Upper lobe of right lung (tissue), 1 donor: ENCODE measurements at regions not wholly inside any gene's neighbourhood (a gene's known extent, or its start where the extent isn't known, plus 50 kb on each side); places are given as distances from the start of the nearest gene placed in this dataset.

Source experiments
- ATAC-seq: fragments of 200-7000 bp; cut with Tn5 transposase; one replicate; pipeline ENCODE4 v1.9.1; 2020; ENCODE audit warnings: mild to moderate bottlenecking, moderate library complexity
- DNase-seq: peaks from one replicate; pipeline ENCODE4 v3.0.0-alpha.2; 2020
- H3K27ac ChIP-seq: fragments of 200-600 bp; one replicate; pipeline ENCODE4 v1.8.0; 2022
- H3K27me3 ChIP-seq: fragments of 200-600 bp; one replicate; pipeline ENCODE4 v1.8.0; 2022; ENCODE audit warnings: mild to moderate bottlenecking
- H3K36me3 ChIP-seq: fragments of 200-600 bp; one replicate; pipeline ENCODE4 v1.8.0; 2022
- H3K4me1 ChIP-seq: fragments of 200-600 bp; one replicate; pipeline ENCODE4 v1.8.0; 2022
- H3K4me3 ChIP-seq: fragments of 200-600 bp; one replicate; pipeline ENCODE4 v1.8.0; 2022; ENCODE audit warnings: mild to moderate bottlenecking
- H3K9me3 ChIP-seq: fragments of 200-600 bp; one replicate; pipeline ENCODE4 v1.8.0; 2022
- intact Hi-C: fragments of 100-400 bp; cut with DNase I; formaldehyde crosslinking; loops from one replicate; pipeline ENCODE4 v1.11.0; 2022
- TF ChIP-seq, protein P1 (sequence below): fragments of 200-600 bp; IDR thresholded peaks from one replicate; pipeline ENCODE4 v1.8.0; 2022; ENCODE audit warnings: antibody characterized with exemption
- donor health status: DM: no; HTN: yes; CAD: no; lungs with severe emphysema.

DNA sequence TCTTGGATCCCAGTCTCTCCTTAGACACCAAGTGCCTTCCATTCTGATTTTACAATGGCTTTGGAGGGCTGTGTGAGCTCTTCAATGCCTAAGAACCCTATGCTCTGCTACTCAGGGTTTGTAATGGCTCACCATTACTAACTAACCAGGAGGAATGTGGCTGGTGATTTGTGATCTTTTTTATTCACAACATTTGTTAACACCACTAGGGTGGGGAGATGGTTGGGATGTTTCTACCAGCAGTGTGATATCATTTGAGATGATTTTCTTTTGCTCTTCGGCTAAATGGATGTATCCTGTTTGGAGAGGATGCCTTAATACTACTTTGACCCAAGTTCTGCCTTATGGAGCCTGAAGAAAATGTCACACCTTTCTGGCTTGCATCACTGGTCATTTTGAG lies 226.9 kb downstream of the MFSD1 start:
- no peak overlapping the region for H3K27ac ChIP-seq
- no peaks in the 10 kb centered on the region for H3K4me1 ChIP-seq
- no peak for ATAC-seq
- peaks cover under 1% of the 10 kb centered on the region for H3K9me3 ChIP-seq
- no peak for DNase-seq
- no peaks in the 10 kb centered on the region for H3K36me3 ChIP-seq
- no peak overlapping the region for H3K4me3 ChIP-seq
- intact Hi-C loops = no loop called here
- H3K27me3 ChIP-seq = no peaks in the 10 kb centered on the region
- TF ChIP-seq, protein P1, sequence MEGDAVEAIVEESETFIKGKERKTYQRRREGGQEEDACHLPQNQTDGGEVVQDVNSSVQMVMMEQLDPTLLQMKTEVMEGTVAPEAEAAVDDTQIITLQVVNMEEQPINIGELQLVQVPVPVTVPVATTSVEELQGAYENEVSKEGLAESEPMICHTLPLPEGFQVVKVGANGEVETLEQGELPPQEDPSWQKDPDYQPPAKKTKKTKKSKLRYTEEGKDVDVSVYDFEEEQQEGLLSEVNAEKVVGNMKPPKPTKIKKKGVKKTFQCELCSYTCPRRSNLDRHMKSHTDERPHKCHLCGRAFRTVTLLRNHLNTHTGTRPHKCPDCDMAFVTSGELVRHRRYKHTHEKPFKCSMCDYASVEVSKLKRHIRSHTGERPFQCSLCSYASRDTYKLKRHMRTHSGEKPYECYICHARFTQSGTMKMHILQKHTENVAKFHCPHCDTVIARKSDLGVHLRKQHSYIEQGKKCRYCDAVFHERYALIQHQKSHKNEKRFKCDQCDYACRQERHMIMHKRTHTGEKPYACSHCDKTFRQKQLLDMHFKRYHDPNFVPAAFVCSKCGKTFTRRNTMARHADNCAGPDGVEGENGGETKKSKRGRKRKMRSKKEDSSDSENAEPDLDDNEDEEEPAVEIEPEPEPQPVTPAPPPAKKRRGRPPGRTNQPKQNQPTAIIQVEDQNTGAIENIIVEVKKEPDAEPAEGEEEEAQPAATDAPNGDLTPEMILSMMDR = no peak

DNA sequence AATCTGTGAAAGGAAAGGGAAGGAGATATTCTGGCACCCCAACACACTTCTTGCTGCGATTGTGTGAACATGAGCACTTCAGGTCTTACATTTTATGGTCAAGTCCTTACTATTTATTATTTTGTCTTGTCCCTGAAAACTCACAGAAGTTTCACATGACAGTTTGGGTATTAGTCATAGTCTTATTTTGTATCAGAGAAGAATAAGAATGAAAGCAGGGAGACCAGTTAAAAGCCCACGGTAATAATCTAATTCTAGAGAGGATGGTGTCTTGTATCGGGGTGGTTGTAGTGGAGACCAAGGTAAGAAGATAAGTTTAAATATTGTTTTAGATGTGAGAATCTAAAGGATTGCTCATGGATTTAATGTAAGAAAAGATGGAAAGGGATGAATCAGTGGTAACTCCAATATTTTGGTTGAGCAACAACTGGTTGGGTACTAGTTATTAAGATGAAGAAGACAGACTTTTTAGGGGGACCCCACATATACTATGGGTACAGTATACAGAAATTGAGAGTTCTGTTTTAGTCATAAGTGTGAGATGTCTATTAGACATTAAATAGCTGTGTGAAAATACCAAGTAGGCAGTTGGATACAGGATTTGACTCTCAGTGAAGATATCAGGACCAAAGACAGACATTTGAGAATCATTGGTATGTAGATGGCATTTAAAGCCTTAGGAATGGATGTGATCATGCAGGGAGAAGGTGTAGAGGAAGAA lies 227.6 kb downstream of the MFSD1 start:
- Histone ChIP-seq H3K4me3 (no peak overlapping the region), H3K27ac (no peak overlapping the region), H3K4me1 (no peaks in the 10 kb centered on the region), H3K9me3 (no peaks in the 10 kb centered on the region), H3K27me3 (no peaks in the 10 kb centered on the region), H3K36me3 (no peaks in the 10 kb centered on the region)
- ATAC-seq (no peak), DNase-seq (no peak)
- intact Hi-C loops = no loop called here
- TF ChIP-seq, protein P1 = no peak

DNA sequence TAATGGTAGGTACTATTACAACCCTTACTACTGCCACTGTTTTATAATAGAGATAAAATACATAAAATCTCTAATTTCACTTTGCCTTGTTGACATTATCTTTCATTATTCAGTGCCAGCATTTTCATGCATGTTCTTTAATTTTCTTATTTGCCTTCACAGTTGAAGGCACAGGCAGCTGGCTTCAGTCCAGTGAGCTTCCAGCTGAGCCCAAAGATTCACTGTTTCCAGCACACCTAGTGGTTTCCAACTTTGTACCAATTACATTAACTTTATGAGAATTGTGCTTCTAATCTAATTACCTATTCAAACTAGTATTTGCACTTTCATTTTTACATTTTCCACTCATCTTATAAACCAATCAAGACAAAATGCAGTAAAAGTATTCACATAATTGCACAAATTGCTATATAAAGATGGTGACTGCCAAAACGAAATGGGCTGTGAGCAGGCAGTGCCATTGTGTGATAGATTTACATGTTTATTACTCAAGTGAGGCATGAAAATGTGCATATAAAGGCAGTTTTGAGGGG lies 228.3 kb downstream of the MFSD1 start:
- no peaks in the 10 kb centered on the region for H3K9me3 ChIP-seq
- no peaks in the 10 kb centered on the region for H3K4me1 ChIP-seq
- no peak overlapping the region for H3K27ac ChIP-seq
- intact Hi-C loops = no loop called here
- H3K27me3 ChIP-seq = no peaks in the 10 kb centered on the region
- ATAC-seq (no peak), DNase-seq (no peak)
- no peak overlapping the region for H3K4me3 ChIP-seq
- H3K36me3 ChIP-seq = no peaks in the 10 kb centered on the region
- TF ChIP-seq, protein P1 = no peak

DNA sequence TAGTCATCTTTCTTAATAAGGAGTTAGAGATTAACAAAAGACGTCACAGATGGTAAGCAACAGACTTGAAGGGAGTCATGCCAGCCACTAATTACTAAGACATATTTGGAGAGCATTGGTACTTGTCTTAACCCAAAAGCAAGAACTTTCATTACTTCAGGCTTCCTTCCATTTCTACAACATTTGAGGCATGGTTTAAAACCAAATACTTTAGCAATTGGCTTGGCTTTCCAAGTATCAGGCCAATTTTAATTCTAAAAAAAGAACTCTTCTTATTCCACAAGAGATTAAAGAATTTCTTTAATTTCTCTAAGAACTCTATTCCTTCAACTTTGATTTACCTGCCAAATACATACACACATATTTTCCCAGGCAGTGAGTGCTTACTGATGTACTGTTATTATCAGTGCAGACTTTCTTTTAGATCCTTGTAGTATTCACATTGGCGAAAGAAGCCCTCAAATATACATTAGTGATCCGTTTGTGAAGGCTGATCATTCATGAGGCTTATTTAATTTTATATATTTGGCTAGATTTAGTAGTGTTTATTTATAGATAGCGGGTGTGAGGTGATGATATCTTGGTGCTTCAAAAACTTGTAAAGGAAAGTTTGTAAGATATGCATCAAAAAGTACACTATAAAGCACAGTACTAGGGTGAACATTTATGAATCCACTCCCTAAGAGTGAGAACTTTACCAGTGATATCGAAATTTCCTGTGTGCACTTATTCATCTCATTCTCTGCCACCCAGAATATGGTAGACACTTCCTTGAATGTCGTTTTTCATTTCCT lies 229.2 kb downstream of the MFSD1 start:
- Histone ChIP-seq H3K4me3 (no peak overlapping the region), H3K27me3 (no peaks in the 10 kb centered on the region), H3K36me3 (no peaks in the 10 kb centered on the region), H3K9me3 (no peaks in the 10 kb centered on the region), H3K4me1 (no peaks in the 10 kb centered on the region), H3K27ac (no peak overlapping the region)
- ATAC-seq (no peak), DNase-seq (no peak)
- intact Hi-C loops = no loop called here
- TF ChIP-seq, protein P1 = no peak

DNA sequence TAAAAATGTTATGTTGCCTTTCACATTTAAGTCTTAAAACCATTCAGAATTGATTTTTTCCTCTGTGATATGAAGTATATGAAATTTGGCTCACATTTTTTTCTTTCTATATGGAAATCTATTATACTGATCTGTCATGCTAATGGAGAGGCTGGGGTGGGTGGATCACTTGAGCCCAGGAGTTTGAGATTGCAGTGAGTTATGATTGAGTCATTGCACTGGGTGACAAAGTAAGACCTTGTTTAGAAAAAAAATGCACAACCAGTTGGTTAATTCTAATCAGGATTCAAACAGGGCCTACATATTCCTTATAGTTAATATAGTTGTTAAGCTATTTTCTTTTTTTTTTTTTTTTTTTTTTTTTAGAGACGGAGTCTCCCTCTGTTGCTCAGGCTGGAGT lies 230.5 kb downstream of the MFSD1 start:
- H3K36me3 ChIP-seq = no peaks in the 10 kb centered on the region
- ATAC-seq (no peak), DNase-seq (no peak)
- no peaks in the 10 kb centered on the region for H3K4me1 ChIP-seq
- intact Hi-C loops = no loop called here
- TF ChIP-seq, protein P1 = no peak
- no peaks in the 10 kb centered on the region for H3K27me3 ChIP-seq
- no peaks in the 10 kb centered on the region for H3K9me3 ChIP-seq
- no peak overlapping the region for H3K4me3 ChIP-seq
- H3K27ac ChIP-seq = no peak overlapping the region
